Uterus (tissue), 3 donors: ENCODE measurements at regions not wholly inside any gene's neighbourhood (a gene's known extent, or its start where the extent isn't known, plus 50 kb on each side); places are given as distances from the start of the nearest gene placed in this dataset.

ENCODE experiments used
- DNase-seq, 2 donors: peaks; one replicate each; pipeline ENCODE4 v3.0.0-alpha.2; 2019 to 2020
- H3K27ac ChIP-seq, 2 donors: fragments of 200-600 bp; sonication (generic); 1 replicate in 1 of 2; 2 replicates in 1 of 2; pipeline ENCODE4 v1.5.1; 2016 to 2018
- H3K27me3 ChIP-seq, 2 donors: fragments of 200-600 bp; sonication (generic); one replicate each; pipeline ENCODE4 v1.5.1; 2018 to 2019; ENCODE audit warnings: control low read depth in 1 of 2
- H3K36me3 ChIP-seq, 2 donors: fragments of 200-600 bp; sonication (generic); one replicate each; pipeline ENCODE4 v1.5.1; 2019; ENCODE audit warnings: control low read depth in 1 of 2
- H3K4me1 ChIP-seq, 2 donors: fragments of 200-600 bp; sonication (generic); one replicate each; pipeline ENCODE4 v1.5.1; 2018 to 2019; ENCODE audit warnings: control low read depth in 1 of 2
- H3K4me3 ChIP-seq, 2 donors: fragments of 200-600 bp; sonication (generic); 1 replicate in 1 of 2; 2 replicates in 1 of 2; pipeline ENCODE4 v1.5.1; 2018 to 2019; ENCODE audit warnings: mild to moderate bottlenecking in 1 of 2
- H3K9me3 ChIP-seq, 2 donors: fragments of 200-600 bp; sonication (generic); one replicate each; pipeline ENCODE4 v1.5.1; 2019; ENCODE audit warnings: control low read depth in 1 of 2
- CTCF ChIP-seq, 4 experiments: fragments of 200-600 bp in 2 of 4; fragments of 450-650 bp in 2 of 4; sonication (generic) in 2 of 4; IDR thresholded peaks; one replicate each; pipeline ENCODE4 v1.5.1; 2016 to 2019; ENCODE audit warnings: antibody characterized with exemption in 4 of 4, mild to moderate bottlenecking in 2 of 4, moderate library complexity in 1 of 4
- POLR2A ChIP-seq, 2 donors: fragments of 450-650 bp; IDR thresholded peaks; one replicate each; pipeline ENCODE4 v1.6.1; 2016; ENCODE audit warnings: antibody characterized with exemption in 2 of 2, mild to moderate bottlenecking in 1 of 2, moderate library complexity in 1 of 2
- intact Hi-C: fragments of 100-400 bp; cut with DNase I; formaldehyde crosslinking; loops from one replicate; pipeline ENCODE4 v1.15.1; 2023; ENCODE audit warnings: low total_unique reads
- donor health status: DM: yes; HTN: yes; CAD: no.

- Histone ChIP-seq H3K27ac (no peak overlapping the region), H3K4me3 (no peak overlapping the region), H3K9me3 (no peaks in the 10 kb centered on the region), H3K36me3 (no peaks in the 10 kb centered on the region), H3K4me1 (no peaks in the 10 kb centered on the region), H3K27me3 (no peaks in the 10 kb centered on the region)
- TF ChIP-seq CTCF (IDR thresholded peaks at IDR 0.05): no peak
- no peak for TF ChIP-seq POLR2A (IDR thresholded peaks at IDR 0.05)
- no peak for DNase-seq
- intact Hi-C loops: no loop called here
These were observed 722.2 kb downstream of the KCNT2 start for GRCh38 chr1:195886000-195886399.

- no peak for TF ChIP-seq CTCF (IDR thresholded peaks at IDR 0.05)
- no peak for TF ChIP-seq POLR2A (IDR thresholded peaks at IDR 0.05)
- no peaks in the 10 kb centered on the region for H3K27me3 ChIP-seq
- H3K4me1 ChIP-seq: no peaks in the 10 kb centered on the region
- H3K27ac ChIP-seq: no peak overlapping the region
- intact Hi-C loops: no loop called here
- no peaks in the 10 kb centered on the region for H3K36me3 ChIP-seq
- no peaks in the 10 kb centered on the region for H3K9me3 ChIP-seq
- DNase-seq: no peak
- H3K4me3 ChIP-seq: no peak overlapping the region
These were observed 729.8 kb downstream of the KCNT2 start for GRCh38 chr1:195878478-195878877.

- H3K4me1 ChIP-seq: no peaks in the 10 kb centered on the region
- no peaks in the 10 kb centered on the region for H3K36me3 ChIP-seq
- no peaks in the 10 kb centered on the region for H3K9me3 ChIP-seq
- no peak overlapping the region for H3K4me3 ChIP-seq
- TF ChIP-seq CTCF (IDR thresholded peaks at IDR 0.05) (no peak), POLR2A (IDR thresholded peaks at IDR 0.05) (no peak)
- no peaks in the 10 kb centered on the region for H3K27me3 ChIP-seq
- DNase-seq: no peak
- H3K27ac ChIP-seq: no peak overlapping the region
- intact Hi-C loops: no loop called here
These were observed 731.4 kb downstream of the KCNT2 start for GRCh38 chr1:195876792-195877191.

- Histone ChIP-seq H3K9me3 (no peaks in the 10 kb centered on the region), H3K27ac (no peak overlapping the region), H3K4me3 (no peak overlapping the region), H3K4me1 (no peaks in the 10 kb centered on the region), H3K36me3 (no peaks in the 10 kb centered on the region), H3K27me3 (no peaks in the 10 kb centered on the region)
- TF ChIP-seq CTCF (IDR thresholded peaks at IDR 0.05): no peak
- TF ChIP-seq POLR2A (IDR thresholded peaks at IDR 0.05): no peak
- intact Hi-C loops: no loop called here
- DNase-seq: no peak
These were observed 735.9 kb downstream of the KCNT2 start for GRCh38 chr1:195872376-195872775.

- H3K36me3 ChIP-seq: no peaks in the 10 kb centered on the region
- no peak overlapping the region for H3K4me3 ChIP-seq
- intact Hi-C loops: no loop called here
- no peak overlapping the region for H3K27ac ChIP-seq
- H3K27me3 ChIP-seq: no peaks in the 10 kb centered on the region
- DNase-seq: no peak
- TF ChIP-seq POLR2A (IDR thresholded peaks at IDR 0.05) (no peak), CTCF (IDR thresholded peaks at IDR 0.05) (no peak)
- no peaks in the 10 kb centered on the region for H3K9me3 ChIP-seq
- no peaks in the 10 kb centered on the region for H3K4me1 ChIP-seq
These were observed 740.6 kb downstream of the KCNT2 start for GRCh38 chr1:195867638-195868037.
